H1 (cell line): ENCODE measurements at regions not wholly inside any gene's neighbourhood (a gene's known extent, or its start where the extent isn't known, plus 50 kb on each side); places are given as distances from the start of the nearest gene placed in this dataset.

Source experiments
- CTCF ChIA-PET: fragments of 300-600 bp; sonication (Branson Sonifier 250); formaldehyde crosslinking; loops from one replicate; lab custom pipeline; 2021; ENCODE audit not compliant: partially characterized antibody; lab: Charles Lee
- POLR2A ChIA-PET: fragments of 300-600 bp; sonication (Branson Sonifier 250); formaldehyde crosslinking; loops from one replicate; lab custom pipeline; 2021; ENCODE audit warnings: inconsistent platforms; ENCODE audit not compliant: partially characterized antibody; lab: Charles Lee
- DNase-seq, 2 experiments: peaks; one replicate each; pipeline versions ENCODE4 v3.0.0 to v3.0.0-alpha.2; 2010 to 2022; ENCODE audit warnings: low spot score in 2 of 2, low read depth in 1 of 2, mixed read lengths in 1 of 2
- FAIRE-seq: peaks from 2 replicates; lab custom pipeline; 2011; peaks lifted over from hg19 to GRCh38; lab: Jason Lieb, UNC
- H2AFZ ChIP-seq: 2 replicates; pipeline ENCODE4 v1.8.1; 2012; ENCODE audit warnings: low read length, inconsistent platforms
- H2AK5ac ChIP-seq: 2 replicates; pipeline ENCODE4 v1.6.1; 2013; ENCODE audit warnings: low read depth, low read length
- H2BK120ac ChIP-seq: replicated peaks from 2 replicates; pipeline ENCODE3; 2013; ENCODE audit warnings: low read depth, low read length, inconsistent platforms
- H2BK12ac ChIP-seq: 2 replicates; pipeline ENCODE4 v1.6.1; 2013; ENCODE audit warnings: low read depth, low read length
- H2BK15ac ChIP-seq: 2 replicates; pipeline ENCODE4 v1.6.1; 2013; ENCODE audit warnings: low read length
- H2BK20ac ChIP-seq: 2 replicates; pipeline ENCODE4 v1.6.1; 2013; ENCODE audit warnings: low read length
- H2BK5ac ChIP-seq: 2 replicates; pipeline ENCODE4 v1.6.1; 2013; ENCODE audit warnings: low read depth, low read length
- H3K14ac ChIP-seq: 2 replicates; pipeline ENCODE4 v1.6.1; 2013; ENCODE audit warnings: inconsistent platforms; ENCODE audit not compliant: insufficient read length
- H3K18ac ChIP-seq: 2 replicates; pipeline ENCODE4 v1.6.1; 2013; ENCODE audit warnings: low read length; ENCODE audit errors: extremely low read depth
- H3K23ac ChIP-seq: 2 replicates; pipeline ENCODE4 v1.6.1; 2013; ENCODE audit warnings: inconsistent platforms; ENCODE audit not compliant: insufficient read length
- H3K23me2 ChIP-seq: 2 replicates; pipeline ENCODE4 v1.6.1; 2013; ENCODE audit warnings: low read depth, low read length
- H3K27ac ChIP-seq: 2 replicates; pipeline ENCODE4 v1.6.1; 2011; ENCODE audit warnings: low read depth, low read length, inconsistent platforms
- H3K27me3 ChIP-seq, 4 experiments: replicated peaks in 1 of 4; 1 replicate in 1 of 4; 2 replicates in 3 of 4; pipeline versions ENCODE4 v1.6.1 to v1.8.1; 2011 to 2013; ENCODE audit warnings: low read length in 3 of 4, mild to moderate bottlenecking in 3 of 4, inconsistent platforms in 2 of 4, mixed read lengths in 2 of 4, moderate library complexity in 1 of 4; ENCODE audit not compliant: control insufficient read depth in 3 of 4, insufficient read depth in 3 of 4; ENCODE audit errors: extremely low read depth in 1 of 4
- H3K36me3 ChIP-seq, 4 experiments: 2 replicates each; pipeline versions ENCODE4 v1.6.1 to v1.8.1; 2011 to 2013; ENCODE audit warnings: mild to moderate bottlenecking in 4 of 4, low read length in 3 of 4, moderate library complexity in 2 of 4, control low read depth in 1 of 4, inconsistent platforms in 1 of 4; ENCODE audit not compliant: insufficient read depth in 4 of 4, control insufficient read depth in 2 of 4
- H3K4ac ChIP-seq: replicated peaks from 2 replicates; pipeline ENCODE3; 2013; ENCODE audit warnings: low read length, low read depth, mixed read lengths, inconsistent platforms; ENCODE audit not compliant: insufficient read length
- H3K4me1 ChIP-seq, 4 experiments: replicated peaks in 1 of 4; 1 replicate in 1 of 4; 2 replicates in 3 of 4; pipeline versions ENCODE4 v1.6.1 to v1.8.1; 2011 to 2013; ENCODE audit warnings: low read length in 3 of 4, inconsistent platforms in 2 of 4, mixed read lengths in 1 of 4; ENCODE audit not compliant: insufficient read depth in 4 of 4, control insufficient read depth in 3 of 4
- H3K4me2 ChIP-seq, 2 experiments: 2 replicates each; pipeline versions ENCODE4 v1.6.1 to v1.8.1; 2011 to 2013; ENCODE audit warnings: low read depth in 2 of 2, low read length in 2 of 2, control low read depth in 1 of 2, inconsistent platforms in 1 of 2, mild to moderate bottlenecking in 1 of 2; ENCODE audit not compliant: insufficient read depth in 1 of 2
- H3K4me3 ChIP-seq, 4 experiments: fragments of 200-600, 300-600 bp in 1 of 4; sonication (generic), shearing (Covaris generic), sonication (Bioruptor Twin) in 1 of 4; 2 replicates each; pipeline versions ENCODE4 v1.5.1 to v1.8.1; 2011 to 2016; ENCODE audit warnings: low read length in 4 of 4, low read depth in 3 of 4, control low read depth in 2 of 4, inconsistent platforms in 2 of 4, mild to moderate bottlenecking in 2 of 4, mixed read lengths in 1 of 4, moderate library complexity in 1 of 4; ENCODE audit not compliant: insufficient read depth in 2 of 4; ENCODE audit errors: extremely low read depth in 1 of 4
- H3K56ac ChIP-seq: replicated peaks from 2 replicates; pipeline ENCODE3; 2013; ENCODE audit warnings: low read depth, mild to moderate bottlenecking, mixed read lengths, low read length, inconsistent platforms; ENCODE audit not compliant: insufficient read length
- H3K79me1 ChIP-seq: 2 replicates; pipeline ENCODE4 v1.6.1; 2013; ENCODE audit warnings: low read depth, low read length, control low read depth
- H3K79me2 ChIP-seq, 2 experiments: 2 replicates each; pipeline versions ENCODE4 v1.6.1 to v1.8.1; 2012 to 2013; ENCODE audit warnings: low read length in 2 of 2, mild to moderate bottlenecking in 2 of 2, inconsistent platforms in 1 of 2; ENCODE audit not compliant: insufficient read depth in 2 of 2, control insufficient read depth in 1 of 2
- H3K9ac ChIP-seq, 4 experiments: replicated peaks in 1 of 4; 1 replicate in 1 of 4; 2 replicates in 3 of 4; pipeline versions ENCODE4 v1.6.1 to v1.8.1; 2011 to 2013; ENCODE audit warnings: low read depth in 3 of 4, low read length in 3 of 4, control low read depth in 2 of 4, mild to moderate bottlenecking in 2 of 4, moderate library complexity in 2 of 4, inconsistent platforms in 1 of 4; ENCODE audit errors: extremely low read depth in 1 of 4
- H3K9me3 ChIP-seq, 2 experiments: 2 replicates each; pipeline versions ENCODE4 v1.6.1 to v1.8.1; 2012 to 2013; ENCODE audit warnings: mild to moderate bottlenecking in 2 of 2, moderate library complexity in 2 of 2, control low read depth in 1 of 2, inconsistent platforms in 1 of 2, low read depth in 1 of 2, low read length in 1 of 2, mixed read lengths in 1 of 2; ENCODE audit not compliant: insufficient read depth in 2 of 2
- H4K20me1 ChIP-seq, 2 experiments: replicated peaks in 1 of 2; 2 replicates each; pipeline versions ENCODE3 to v1.8.1; 2011 to 2013; ENCODE audit warnings: inconsistent platforms in 2 of 2, low read length in 2 of 2, mild to moderate bottlenecking in 1 of 2; ENCODE audit not compliant: insufficient read depth in 2 of 2, control insufficient read depth in 1 of 2
- H4K5ac ChIP-seq: 2 replicates; pipeline ENCODE4 v1.6.1; 2013; ENCODE audit warnings: low read length, low read depth, mixed read lengths, inconsistent platforms; ENCODE audit not compliant: insufficient read length
- H4K8ac ChIP-seq: 2 replicates; pipeline ENCODE4 v1.8.0; 2013; ENCODE audit warnings: mild to moderate bottlenecking, moderate library complexity, low read length, inconsistent platforms; ENCODE audit not compliant: insufficient read depth; ENCODE audit errors: extremely low read depth
- H4K91ac ChIP-seq: replicated peaks from 2 replicates; pipeline ENCODE3; 2013; ENCODE audit warnings: low read length, mixed read lengths, inconsistent platforms; ENCODE audit not compliant: insufficient read length
- CHD2 ChIP-seq: IDR thresholded peaks from 2 replicates; pipeline ENCODE4 v1.6.1; 2012; ENCODE audit warnings: low read length, improper control_type of control experiment
- NRF1 ChIP-seq: IDR thresholded peaks from 2 replicates; pipeline ENCODE4 v1.6.1; 2011; ENCODE audit warnings: mild to moderate bottlenecking, low read depth, low read length, improper control_type of control experiment
- RBBP5 ChIP-seq: IDR thresholded peaks from 2 replicates; pipeline ENCODE4 v1.7.1; 2012; ENCODE audit warnings: low read depth, mild to moderate bottlenecking, inconsistent platforms, low read length, moderate library complexity, borderline replicate concordance
- SIN3A ChIP-seq, 2 experiments: IDR thresholded peaks in 1 of 2; conservative IDR thresholded peaks in 1 of 2; 2 replicates each; pipeline ENCODE4 v1.6.1; 2011 to 2012; ENCODE audit warnings: low read length in 2 of 2, improper control_type of control experiment in 1 of 2, low read depth in 1 of 2, mild to moderate bottlenecking in 1 of 2
- SIRT6 ChIP-seq: IDR thresholded peaks from one replicate; pipeline ENCODE4 v1.7.1; 2012; ENCODE audit warnings: low read length, inconsistent platforms
- SIX5 ChIP-seq: IDR thresholded peaks from 2 replicates; pipeline ENCODE4 v1.6.1; 2011; ENCODE audit warnings: mild to moderate bottlenecking, low read depth, low read length
- SP4 ChIP-seq: IDR thresholded peaks from 2 replicates; pipeline ENCODE4 v1.6.1; 2012; ENCODE audit warnings: low read length, inconsistent platforms
- TAF7 ChIP-seq: optimal IDR thresholded peaks from 2 replicates; pipeline ENCODE3; 2011; ENCODE audit warnings: low read depth, mild to moderate bottlenecking, inconsistent platforms, low read length, moderate library complexity, borderline replicate concordance
- TBP ChIP-seq: IDR thresholded peaks from 2 replicates; pipeline ENCODE4 v1.6.1; 2011; ENCODE audit warnings: low read depth, low read length, improper control_type of control experiment
- TEAD4 ChIP-seq: IDR thresholded peaks from 2 replicates; pipeline ENCODE4 v1.6.1; 2012; ENCODE audit warnings: low read depth, low read length, inconsistent platforms, mixed read lengths
- YY1 ChIP-seq: IDR thresholded peaks from 2 replicates; pipeline ENCODE4 v1.6.1; 2011; ENCODE audit warnings: low read depth, mild to moderate bottlenecking, low read length
- WGBS, 2 experiments: shearing (Covaris generic) in 1 of 2; methylation state at CpG; one replicate each; pipeline versions ENCODE4 v1.1.6 to v1.1.7; 2013 to 2015; ENCODE audit warnings: low lambda C conversion rate in 2 of 2, mixed read lengths in 2 of 2, inconsistent platforms in 1 of 2, low coverage in 1 of 2, missing lambda C conversion rate in 1 of 2; ENCODE audit not compliant: insufficient replicate concordance in 2 of 2, insufficient coverage in 1 of 2, insufficient read length in 1 of 2; ENCODE audit errors: extremely low coverage in 1 of 2, missing lambda C conversion rate in 1 of 2; 5-methylcytosine and 5-hydroxymethylcytosine counted together

- Histone ChIP-seq H2AK5ac (no peak overlapping the region), H2BK12ac (no peak overlapping the region), H3K18ac (no peak overlapping the region), H3K79me2 (no peaks in the 10 kb centered on the region), H3K36me3 (no peaks in the 10 kb centered on the region), H3K4me2 (no peak overlapping the region), H3K9me3 (no peaks in the 10 kb centered on the region), H3K9ac (no peak overlapping the region), H3K27ac (no peak overlapping the region), H3K56ac (no peak overlapping the region)
- ChIA-PET POLR2A (no interaction called here), CTCF (interaction anchor here (1.0 to 1.6 kb wide), 3 partner anchors 30 to 138 kb away, joined by 3 to 4 read pairs (median 4); no protein-coding TSS in a partner anchor)
- TF ChIP-seq RBBP5 (no peak), TEAD4 (no peak), SP4 (no peak), YY1 (no peak), SIX5 (no peak), SIRT6 (no peak), SIN3A (conservative IDR thresholded peaks at IDR 0.05 in 1 of 2, IDR thresholded peaks at IDR 0.05 in 1 of 2; ENCODE audit: low read depth in 1 of 2, low read length in 2 of 2) (no peak), NRF1 (no peak), TAF7 (no peak), CHD2 (no peak), TBP (no peak)
- TF ChIP-seq, all 59 proteins: peak for 0
- Histone ChIP-seq H4K8ac (no peak overlapping the region), H4K91ac (no peak overlapping the region), H2BK120ac (no peak overlapping the region), H4K20me1 (no peaks in the 10 kb centered on the region), H3K23ac (no peak overlapping the region), H3K23me2 (no peaks in the 10 kb centered on the region), H2BK15ac (no peak overlapping the region), H3K4ac (no peak overlapping the region), H3K27me3 (no peaks in the 10 kb centered on the region), H3K4me3 (no peak overlapping the region), H3K4me1 (no peaks in the 10 kb centered on the region), H3K79me1 (no peaks in the 10 kb centered on the region), H3K14ac (no peak overlapping the region), H2BK20ac (no peak overlapping the region), H2AFZ (peak overlapping the region; percentile 88; the same call in 1 of the 2 replicates), H2BK5ac (no peak overlapping the region), H4K5ac (no peak overlapping the region)
- FAIRE-seq (no peak), DNase-seq (no peak)
- 92% methylated on average over 8 of the region's 8 CpGs; no CpG with 5 or more reads in 1 of the 2 experiments for WGBS, 2 experiments
These were observed 184.5 kb upstream of the SLC35B3 start for GRCh38 chr6:8619853-8620252.
